Right renal pelvis (tissue), 4 donors: ENCODE measurements at regions not wholly inside any gene's neighbourhood (a gene's known extent, or its start where the extent isn't known, plus 50 kb on each side); places are given as distances from the start of the nearest gene placed in this dataset.
A peak's percentile ranks its signal among the peaks of the same experiment; 100 is the strongest.
"Not testable (repeated sequence)": the region's sequence is repeated elsewhere in the genome, so short reads cannot be mapped to it uniquely, and the experiment has no call there.

ENCODE experiments used
- DNase-seq, 4 donors: peaks; one replicate each; pipeline ENCODE4 v3.0.0-alpha.2; 2013; ENCODE audit warnings: low read depth in 4 of 4, low spot score in 3 of 4, missing footprints in 1 of 4

DNA sequence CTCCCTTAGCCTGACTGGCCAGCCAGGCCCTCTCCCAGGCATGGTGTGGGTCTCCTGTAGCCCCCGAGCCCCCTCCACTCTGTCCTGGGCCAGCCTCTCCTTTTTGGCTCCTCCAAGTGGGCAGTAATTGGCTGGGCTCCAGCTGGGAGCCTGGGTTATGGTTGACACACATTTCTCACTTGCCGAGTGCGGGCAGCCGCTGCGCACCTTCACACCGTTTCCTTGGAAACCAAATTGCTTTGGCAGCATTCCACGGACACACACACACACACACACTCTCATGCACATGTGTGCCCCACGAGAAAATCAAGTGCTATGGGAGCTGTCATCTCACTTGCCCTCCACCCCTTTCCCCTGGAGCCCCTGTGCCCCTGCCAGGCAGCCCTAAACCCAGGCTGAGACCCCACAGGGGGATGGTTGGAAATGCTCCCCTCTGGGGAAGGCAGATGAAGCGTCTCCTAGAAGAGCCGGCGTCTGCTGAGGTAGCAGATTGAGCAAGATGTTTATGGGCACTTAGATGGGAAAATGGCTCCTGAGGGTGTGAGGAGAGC, 402.7 kb upstream of the TNRC6C start:
- DNase-seq: peak; percentile 44 to 63 (median 55)

GRCh38 chr17:77556383-77557061, 402.0 kb upstream of the TNRC6C start:
- DNase-seq: no peak

- DNase-seq: no peak
Measured at GRCh38 chr17:77558846-77559626, 399.5 kb upstream of the TNRC6C start.

- DNase-seq: no peak
Measured at GRCh38 chr17:77560381-77560780, 398.1 kb upstream of the TNRC6C start.

DNA sequence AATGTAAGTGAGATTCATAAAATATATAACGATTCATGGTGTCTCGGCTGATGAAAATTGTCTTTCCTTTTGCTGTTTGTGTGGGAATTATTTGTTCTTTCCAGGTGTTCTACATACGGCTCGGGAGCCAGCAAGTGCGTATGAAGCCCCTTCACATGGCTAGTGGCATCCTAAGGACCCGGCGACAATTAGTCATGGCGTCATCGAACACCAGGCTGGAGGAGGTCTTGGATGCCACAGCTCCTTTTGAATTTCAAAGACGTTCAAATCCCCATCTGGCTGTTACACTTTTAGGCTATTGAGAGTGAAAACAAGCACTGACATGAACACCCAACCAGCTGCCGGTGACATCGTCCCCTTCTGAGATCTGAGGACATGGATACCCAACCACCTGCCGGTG, 397.7 kb upstream of the TNRC6C start:
- DNase-seq: no peak

GRCh38 chr17:77562361-77562760, 396.1 kb upstream of the TNRC6C start:
- not testable (repeated sequence) for DNase-seq

GRCh38 chr17:77563439-77564102, 394.9 kb upstream of the TNRC6C start:
- DNase-seq: no peak

- DNase-seq: no peak
Measured at GRCh38 chr17:77564278-77564920, 394.1 kb upstream of the TNRC6C start.

DNA sequence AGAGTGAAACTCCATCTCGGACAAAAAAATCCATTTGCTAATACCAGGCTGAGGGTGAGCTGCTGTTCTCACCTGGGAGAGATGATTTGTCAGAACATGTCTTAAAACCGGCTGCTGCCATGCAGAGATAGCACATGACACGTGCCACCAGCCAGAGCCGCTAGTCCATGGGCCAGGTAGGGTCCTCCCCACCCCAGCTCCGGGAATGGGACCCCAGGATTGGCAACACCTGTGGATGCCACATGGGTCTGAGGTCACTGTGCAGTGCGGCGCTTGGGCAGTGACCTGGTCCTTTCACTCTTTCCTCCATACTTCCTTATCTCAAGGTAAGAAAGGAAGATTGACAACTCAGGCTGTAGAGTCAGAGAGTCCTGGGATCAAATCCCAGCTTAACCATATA, 393.3 kb upstream of the TNRC6C start:
- DNase-seq: no peak

DNA sequence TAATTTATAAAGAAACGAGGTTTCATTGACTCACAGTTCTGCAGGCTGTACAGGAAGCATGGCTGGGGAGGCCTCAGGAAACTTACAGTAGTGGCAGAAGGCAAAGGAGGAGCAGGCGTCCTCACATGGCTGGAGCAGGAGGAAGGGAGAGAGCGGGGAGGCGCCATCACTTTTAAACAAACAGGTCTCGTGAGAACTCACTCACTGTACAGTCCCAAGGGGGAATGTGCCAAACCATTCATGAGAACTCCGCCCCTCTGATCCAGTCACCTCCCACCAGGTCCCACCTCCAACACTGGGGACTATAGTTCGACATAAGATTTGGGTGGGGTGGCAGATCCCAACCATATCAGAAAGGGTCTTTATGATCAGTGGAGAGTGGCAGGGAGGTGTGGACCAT, 392.4 kb upstream of the TNRC6C start:
- DNase-seq: no peak

DNA sequence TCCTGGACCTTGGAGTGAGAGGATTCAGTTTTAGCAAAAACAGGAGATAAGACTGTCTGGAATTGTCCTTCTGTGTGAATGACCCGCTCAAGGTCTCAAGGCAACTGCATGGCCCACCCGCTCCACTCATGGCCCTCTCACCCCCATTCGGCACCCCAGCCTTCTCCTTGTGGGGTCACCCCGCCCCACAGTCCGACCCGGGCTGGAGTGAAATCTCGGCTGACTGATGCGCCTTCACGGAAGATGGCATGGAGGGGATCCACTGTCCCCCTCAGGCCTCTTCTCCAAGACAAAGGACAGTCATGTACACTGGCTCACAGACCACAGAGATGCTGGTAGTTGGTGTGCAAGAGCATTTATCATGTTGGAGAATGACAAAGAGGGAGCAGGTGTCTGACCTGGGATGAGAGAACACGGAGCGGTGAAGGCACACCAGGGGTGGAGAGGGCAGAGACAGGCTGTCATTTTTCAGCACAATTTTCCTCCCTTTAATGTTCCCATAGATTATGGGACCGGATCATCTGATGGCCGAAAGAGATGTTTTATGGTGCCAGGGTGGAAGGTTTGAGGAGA, 391.9 kb upstream of the TNRC6C start:
- DNase-seq: no peak

- no peak for DNase-seq
Measured at GRCh38 chr17:77568540-77568939, 390.0 kb upstream of the TNRC6C start.

DNA sequence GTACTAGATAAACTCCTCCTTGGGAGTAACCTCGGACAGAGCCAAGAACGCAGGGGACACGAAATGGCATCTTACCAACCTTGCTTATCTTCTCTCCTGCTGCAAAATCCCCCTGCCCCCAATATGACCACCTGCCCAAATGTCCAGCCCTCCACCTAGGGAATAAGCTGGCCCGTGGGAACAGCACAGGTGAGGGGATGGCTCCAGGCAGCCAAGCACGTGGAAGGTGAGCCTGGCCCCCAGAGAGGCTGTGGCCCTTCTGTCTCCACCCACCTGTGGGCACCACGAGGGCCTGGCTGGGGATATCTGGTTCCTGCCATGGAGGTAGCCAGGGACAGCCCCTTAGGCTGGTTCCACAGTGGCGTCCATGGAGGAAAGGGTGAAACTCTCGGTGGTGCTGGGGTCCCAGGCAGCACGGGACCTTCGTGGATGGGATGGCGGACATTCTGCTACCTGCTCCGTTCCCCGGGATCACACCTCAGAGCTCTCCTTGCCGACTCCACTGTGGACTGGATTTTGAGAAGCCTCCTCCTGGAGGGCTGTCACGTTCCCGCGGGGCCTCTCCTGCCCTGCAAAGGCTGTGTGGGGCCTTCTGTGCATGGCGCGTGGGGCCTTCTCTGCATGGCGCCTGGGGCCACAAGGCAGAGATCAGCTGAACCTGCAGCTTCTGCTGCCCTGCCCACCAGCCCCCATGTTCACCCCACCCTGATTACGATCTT, 388.5 kb upstream of the TNRC6C start:
- no peak for DNase-seq

GRCh38 chr17:77570565-77570898, 388.0 kb upstream of the TNRC6C start:
- no peak for DNase-seq

- DNase-seq: no peak
Measured at GRCh38 chr17:77571155-77571981, 387.1 kb upstream of the TNRC6C start.

DNA sequence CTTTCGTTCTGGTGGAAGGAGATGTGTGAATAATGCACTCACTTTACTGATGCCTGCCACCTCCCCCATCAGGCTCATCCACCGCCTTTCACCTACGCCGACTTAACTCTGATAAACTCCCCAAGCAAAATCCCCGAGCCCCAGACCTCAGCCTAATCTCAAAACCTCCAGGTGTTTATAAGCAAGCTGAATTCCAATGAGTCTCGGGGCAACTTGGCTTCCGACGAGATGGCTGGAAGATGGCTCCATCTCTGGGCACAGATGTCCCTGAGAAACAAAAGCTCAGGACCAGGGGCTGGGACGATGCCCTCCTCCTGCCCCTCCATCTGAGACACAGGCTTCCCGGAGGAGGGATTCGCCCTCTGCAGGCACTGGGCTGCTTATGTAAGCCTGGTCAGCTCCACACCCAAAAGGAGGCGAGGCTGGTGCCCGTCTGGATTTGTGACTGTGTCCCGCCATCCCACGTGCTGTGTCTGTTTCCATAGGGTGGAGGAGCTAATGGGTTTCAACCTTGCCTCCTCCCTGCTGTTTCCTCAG, 386.4 kb upstream of the TNRC6C start:
- DNase-seq: no peak

GRCh38 chr17:77572851-77573250, 385.7 kb upstream of the TNRC6C start:
- no peak for DNase-seq

DNA sequence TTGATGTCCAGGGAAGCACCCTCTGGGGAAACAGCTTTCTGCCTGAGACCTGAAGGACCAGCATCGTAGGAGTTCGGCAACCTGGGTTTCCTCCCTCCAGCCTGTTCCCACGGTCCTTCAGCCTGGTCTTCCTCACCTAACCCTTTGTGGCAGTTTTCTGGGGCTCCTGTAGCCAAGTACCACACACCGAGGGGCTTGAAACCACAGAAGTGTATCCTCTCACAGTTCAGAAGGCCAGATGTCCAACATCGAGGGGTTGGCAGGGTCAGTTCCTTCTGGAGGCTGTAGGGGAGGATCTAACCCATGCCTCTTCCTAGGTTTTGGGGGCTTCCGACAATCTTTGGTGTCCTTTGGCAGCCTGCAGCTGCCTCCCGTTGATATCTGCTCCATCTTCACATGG, 381.0 kb upstream of the TNRC6C start:
- no peak for DNase-seq

DNA sequence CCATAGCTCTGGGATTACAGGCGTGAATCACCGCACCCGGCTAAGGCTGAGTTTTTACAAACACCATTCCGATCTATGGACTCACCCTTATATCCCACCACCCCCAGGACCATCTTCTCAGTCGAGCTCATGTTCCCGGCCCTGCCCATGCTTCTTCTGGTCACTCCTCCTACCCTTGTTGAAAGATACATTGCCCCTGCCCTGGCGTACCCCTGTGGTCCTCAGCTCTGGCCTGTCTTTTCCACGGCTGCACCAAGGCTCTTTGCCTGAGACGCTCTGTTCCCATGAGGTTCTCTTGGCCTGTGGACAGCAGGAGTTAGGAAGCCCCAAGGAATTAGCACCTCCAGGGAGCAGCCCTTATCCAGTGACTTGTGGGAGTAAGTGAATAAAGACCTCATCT, 379.4 kb upstream of the TNRC6C start:
- no peak for DNase-seq
